ENCODE measurements at regions not wholly inside any gene's neighbourhood (a gene's known extent, or its start where the extent isn't known, plus 50 kb on each side); places are given as distances from the start of the nearest gene placed in this dataset.

DNA sequence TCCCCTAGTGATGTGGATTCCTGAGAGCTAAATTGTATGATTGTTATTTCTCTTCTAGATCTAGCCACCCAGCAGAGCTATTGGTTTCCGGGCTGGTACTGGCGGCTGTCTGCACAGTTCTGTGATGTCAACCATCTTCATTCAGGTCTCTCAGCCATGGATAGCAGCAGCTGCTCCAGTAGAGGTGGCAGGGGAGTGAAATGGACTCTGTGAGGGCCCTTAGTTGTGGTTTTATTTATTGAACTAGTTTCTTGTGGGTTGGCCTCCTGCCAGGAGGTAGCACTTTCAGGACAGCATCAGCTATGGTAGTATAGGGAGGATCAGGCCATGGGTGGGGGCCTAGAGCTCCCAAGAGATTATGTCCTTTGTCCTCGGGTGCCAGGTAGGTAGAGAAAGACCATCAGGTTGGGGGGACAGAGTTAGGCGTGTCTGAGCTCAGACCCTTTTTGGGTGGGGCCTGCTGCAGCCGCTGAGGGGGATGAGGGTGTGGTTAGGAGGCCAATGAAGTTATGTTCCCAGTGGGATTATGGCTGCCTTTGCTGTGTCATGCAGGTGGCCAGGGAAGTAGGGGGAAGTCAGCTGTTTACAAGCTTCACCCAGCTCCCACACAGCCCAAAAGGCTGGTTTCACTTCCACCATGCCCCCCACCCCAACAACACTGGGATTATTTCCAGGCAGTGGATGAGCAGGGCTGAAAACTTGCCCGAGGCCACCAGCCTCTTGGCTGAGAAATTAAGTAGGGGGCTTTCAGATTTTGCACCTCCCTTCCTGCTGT, 55.1 kb upstream of the RGS4 start:
- Histone ChIP-seq H3K36me3 (ENCODE audit: low read depth, low read length) (no peaks in the 10 kb centered on the region), H3K4me2 (ENCODE audit: low read length) (no peak overlapping the region), H2AFZ (ENCODE audit: low read length) (peak overlapping the region; percentile 29; the same call in 1 of the 2 replicates), H3K4me1 (ENCODE audit: insufficient read depth, low read length) (peaks cover 9% of the 10 kb centered on the region; the same call in 1 of the 2 replicates), H3K4me3 (ENCODE audit: low read length) (no peak overlapping the region), H3K27me3 (ENCODE audit: low read length) (no peaks in the 10 kb centered on the region), H3K27ac (ENCODE audit: low read length) (no peak overlapping the region), H3F3A (ENCODE audit: low read length, unreplicated experiment) (no peaks in the 10 kb centered on the region), H3K79me2 (ENCODE audit: low read length) (no peaks in the 10 kb centered on the region), H3K9me2 (replicated peaks; ENCODE audit: low read length) (no peaks in the 10 kb centered on the region), H4K20me1 (ENCODE audit: low read length) (no peaks in the 10 kb centered on the region), H3K9me3 (ENCODE audit: low read length) (no peaks in the 10 kb centered on the region), H3K9ac (ENCODE audit: low read length) (no peak overlapping the region)
- ATAC-seq (no peak), DNase-seq (no peak)
- no TSS peak for BruUV-seq (replicated peaks)
- ChIA-PET CTCF (no interaction called here), POLR2A (ENCODE audit: unreplicated experiment) (no interaction called here)
- intact Hi-C loops (cut with micrococcal nuclease), result no loop called here
- TF ChIP-seq EZH2 (IDR thresholded peaks at IDR 0.05; ENCODE audit: low read length, unreplicated experiment), result no peak
- TF ChIP-seq, protein P1, sequence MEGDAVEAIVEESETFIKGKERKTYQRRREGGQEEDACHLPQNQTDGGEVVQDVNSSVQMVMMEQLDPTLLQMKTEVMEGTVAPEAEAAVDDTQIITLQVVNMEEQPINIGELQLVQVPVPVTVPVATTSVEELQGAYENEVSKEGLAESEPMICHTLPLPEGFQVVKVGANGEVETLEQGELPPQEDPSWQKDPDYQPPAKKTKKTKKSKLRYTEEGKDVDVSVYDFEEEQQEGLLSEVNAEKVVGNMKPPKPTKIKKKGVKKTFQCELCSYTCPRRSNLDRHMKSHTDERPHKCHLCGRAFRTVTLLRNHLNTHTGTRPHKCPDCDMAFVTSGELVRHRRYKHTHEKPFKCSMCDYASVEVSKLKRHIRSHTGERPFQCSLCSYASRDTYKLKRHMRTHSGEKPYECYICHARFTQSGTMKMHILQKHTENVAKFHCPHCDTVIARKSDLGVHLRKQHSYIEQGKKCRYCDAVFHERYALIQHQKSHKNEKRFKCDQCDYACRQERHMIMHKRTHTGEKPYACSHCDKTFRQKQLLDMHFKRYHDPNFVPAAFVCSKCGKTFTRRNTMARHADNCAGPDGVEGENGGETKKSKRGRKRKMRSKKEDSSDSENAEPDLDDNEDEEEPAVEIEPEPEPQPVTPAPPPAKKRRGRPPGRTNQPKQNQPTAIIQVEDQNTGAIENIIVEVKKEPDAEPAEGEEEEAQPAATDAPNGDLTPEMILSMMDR (conservative IDR thresholded peaks at IDR 0.05; ENCODE audit: low read depth, low read length), result no peak

DNA sequence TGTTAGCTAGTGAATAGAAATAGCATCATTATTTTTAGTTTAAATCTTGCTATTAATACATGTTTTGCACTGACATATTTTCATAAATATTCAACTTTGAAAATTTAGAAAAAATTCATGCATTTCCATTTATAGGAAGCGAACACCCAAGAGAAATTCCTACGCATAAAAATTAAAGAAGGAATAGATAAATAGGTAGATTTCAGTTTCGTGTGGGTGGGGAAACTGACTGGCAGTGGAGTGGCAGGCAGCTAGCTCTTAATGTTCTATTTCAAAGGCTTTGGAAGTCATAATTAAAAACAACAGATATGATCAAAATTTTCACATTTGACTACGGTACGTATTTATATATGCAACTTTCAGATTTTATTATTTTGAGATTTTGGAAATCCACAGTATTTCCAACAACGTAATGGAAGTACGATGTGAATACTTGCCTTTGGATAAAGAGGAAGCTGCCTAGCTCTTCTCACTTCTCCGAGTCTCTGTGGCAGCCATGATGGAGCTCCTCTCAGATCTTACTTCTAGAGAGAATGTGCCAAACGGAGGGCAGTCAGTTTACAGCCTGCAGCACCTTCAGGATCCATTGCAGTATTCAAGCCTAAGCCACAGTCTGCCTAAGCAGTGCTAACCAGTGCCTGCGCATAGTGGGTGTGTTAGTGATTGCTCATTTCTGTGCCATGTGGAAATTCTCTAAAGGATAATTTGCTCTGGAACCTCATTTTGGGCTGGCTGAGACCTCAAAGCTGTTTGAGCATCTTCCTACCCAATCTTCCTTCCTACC, 62.9 kb upstream of the RGS4 start:
- no peak for ATAC-seq
- H3K9me3 ChIP-seq (ENCODE audit: low read length), result no peaks in the 10 kb centered on the region
- no peaks in the 10 kb centered on the region for H3K36me3 ChIP-seq (ENCODE audit: low read depth, low read length)
- DNase-seq, result no peak
- CTCF ChIA-PET, result no interaction called here
- no peaks in the 10 kb centered on the region for H3K4me1 ChIP-seq (ENCODE audit: insufficient read depth, low read length)
- H3K4me3 ChIP-seq (ENCODE audit: low read length), result no peak overlapping the region
- no peak overlapping the region for H3K4me2 ChIP-seq (ENCODE audit: low read length)
- no peaks in the 10 kb centered on the region for H4K20me1 ChIP-seq (ENCODE audit: low read length)
- TF ChIP-seq EZH2phosphoT487 (IDR thresholded peaks at IDR 0.05; ENCODE audit: borderline replicate concordance, low read length) (no peak), EZH2 (IDR thresholded peaks at IDR 0.05; ENCODE audit: low read length, unreplicated experiment) (no peak)
- TF ChIP-seq, protein P1 (conservative IDR thresholded peaks at IDR 0.05; ENCODE audit: low read depth, low read length), result no peak
- no TSS peak for BruUV-seq (replicated peaks)
- no peak overlapping the region for H3K27ac ChIP-seq (ENCODE audit: low read length)
- no peaks in the 10 kb centered on the region for H3K9me2 ChIP-seq (replicated peaks; ENCODE audit: low read length)
- intact Hi-C loops (cut with micrococcal nuclease), result no loop called here
- POLR2A ChIA-PET (ENCODE audit: unreplicated experiment), result interaction anchor here (0.6 kb wide), 2 partner anchors 18 to 51 kb away, joined by 3 to 4 read pairs; no protein-coding TSS in a partner anchor
- no peaks in the 10 kb centered on the region for H3K27me3 ChIP-seq (ENCODE audit: low read length)
- H3K9ac ChIP-seq (ENCODE audit: low read length), result no peak overlapping the region
- H3F3A ChIP-seq (ENCODE audit: low read length, unreplicated experiment), result no peaks in the 10 kb centered on the region
- H3K79me2 ChIP-seq (ENCODE audit: low read length), result no peaks in the 10 kb centered on the region
- no peak overlapping the region for H2AFZ ChIP-seq (ENCODE audit: low read length)

Data from PC-3 (cell line).